Activated CD4-positive, alpha-beta T cell treated with anti-CD3 and anti-CD28 coated beads, Interleukin-2, amount 10 ng/mL, durations not matched to agents 24 days and 14 days (primary cell): ENCODE measurements at regions not wholly inside any gene's neighbourhood (a gene's known extent, or its start where the extent isn't known, plus 50 kb on each side); places are given as distances from the start of the nearest gene placed in this dataset.
"Not testable (repeated sequence)": the region's sequence is repeated elsewhere in the genome, so short reads cannot be mapped to it uniquely, and the experiment has no call there.

Source experiments
- DNase-seq: peaks from one replicate; pipeline ENCODE4 v3.0.0; 2022
- H3K27ac Mint-ChIP-seq: one replicate; pipeline ENCODE4 v1.8.0; 2022; ENCODE audit warnings: mild to moderate bottlenecking, mixed read lengths
- H3K27me3 Mint-ChIP-seq: one replicate; pipeline ENCODE4 v1.8.0; 2022; ENCODE audit warnings: mixed read lengths
- H3K36me3 Mint-ChIP-seq: one replicate; pipeline ENCODE4 v1.8.0; 2022; ENCODE audit warnings: low read depth, mild to moderate bottlenecking, mixed read lengths
- H3K4me1 Mint-ChIP-seq: one replicate; pipeline ENCODE4 v1.8.0; 2021; ENCODE audit warnings: mixed read lengths
- H3K4me3 Mint-ChIP-seq: one replicate; pipeline ENCODE4 v1.8.0; 2022; ENCODE audit warnings: mild to moderate bottlenecking, moderate library complexity, mixed read lengths
- H3K9me3 Mint-ChIP-seq: one replicate; pipeline ENCODE4 v1.8.0; 2021; ENCODE audit warnings: mixed read lengths
- intact Hi-C: fragments of 100-400 bp; cut with micrococcal nuclease; formaldehyde crosslinking; loops from one replicate; pipeline ENCODE4 v1.15.1; 2023

- Mint-ChIP-seq H3K9me3 (no peaks in the 10 kb centered on the region), H3K4me3 (no peak overlapping the region), H3K27ac (no peak overlapping the region), H3K27me3 (no peaks in the 10 kb centered on the region), H3K4me1 (no peaks in the 10 kb centered on the region), H3K36me3 (no peaks in the 10 kb centered on the region)
- DNase-seq, result no peak
- intact Hi-C loops, result no loop called here
Observed at GRCh38 chr6:74289884-74290283, 593.9 kb downstream of the CD109 start.

GRCh38 chr6:74287932-74288331, 591.9 kb downstream of the CD109 start:
- no peaks in the 10 kb centered on the region for H3K36me3 Mint-ChIP-seq
- intact Hi-C loops, result no loop called here
- no peak for DNase-seq
- H3K9me3 Mint-ChIP-seq, result no peaks in the 10 kb centered on the region
- no peaks in the 10 kb centered on the region for H3K4me1 Mint-ChIP-seq
- H3K27me3 Mint-ChIP-seq, result no peaks in the 10 kb centered on the region
- no peak overlapping the region for H3K4me3 Mint-ChIP-seq
- no peak overlapping the region for H3K27ac Mint-ChIP-seq

- no peak for DNase-seq
- no peaks in the 10 kb centered on the region for H3K9me3 Mint-ChIP-seq
- intact Hi-C loops, result no loop called here
- no peaks in the 10 kb centered on the region for H3K36me3 Mint-ChIP-seq
- H3K27me3 Mint-ChIP-seq, result no peaks in the 10 kb centered on the region
- H3K27ac Mint-ChIP-seq, result no peak overlapping the region
- H3K4me1 Mint-ChIP-seq, result no peaks in the 10 kb centered on the region
- H3K4me3 Mint-ChIP-seq, result no peak overlapping the region
Observed at GRCh38 chr6:74287441-74287840, 591.4 kb downstream of the CD109 start.

GRCh38 chr6:74284284-74284683, 588.3 kb downstream of the CD109 start:
- Mint-ChIP-seq H3K4me3 (no peak overlapping the region), H3K9me3 (no peaks in the 10 kb centered on the region), H3K36me3 (no peaks in the 10 kb centered on the region), H3K27ac (no peak overlapping the region), H3K27me3 (no peaks in the 10 kb centered on the region), H3K4me1 (no peaks in the 10 kb centered on the region)
- no peak for DNase-seq
- intact Hi-C loops, result no loop called here

GRCh38 chr6:74283532-74283931, 587.5 kb downstream of the CD109 start:
- no peaks in the 10 kb centered on the region for H3K36me3 Mint-ChIP-seq
- no peak for DNase-seq
- no peaks in the 10 kb centered on the region for H3K9me3 Mint-ChIP-seq
- no peaks in the 10 kb centered on the region for H3K27me3 Mint-ChIP-seq
- intact Hi-C loops, result no loop called here
- no peak overlapping the region for H3K27ac Mint-ChIP-seq
- H3K4me1 Mint-ChIP-seq, result no peaks in the 10 kb centered on the region
- no peak overlapping the region for H3K4me3 Mint-ChIP-seq

- H3K27ac Mint-ChIP-seq, result no peak overlapping the region
- no peaks in the 10 kb centered on the region for H3K27me3 Mint-ChIP-seq
- DNase-seq, result no peak
- intact Hi-C loops, result no loop called here
- H3K4me1 Mint-ChIP-seq, result no peaks in the 10 kb centered on the region
- no peaks in the 10 kb centered on the region for H3K36me3 Mint-ChIP-seq
- no peak overlapping the region for H3K4me3 Mint-ChIP-seq
- no peaks in the 10 kb centered on the region for H3K9me3 Mint-ChIP-seq
Observed at GRCh38 chr6:74282143-74282689, 586.2 kb downstream of the CD109 start.

GRCh38 chr6:74280130-74280692, 584.2 kb downstream of the CD109 start:
- intact Hi-C loops, result no loop called here
- H3K9me3 Mint-ChIP-seq, result no peaks in the 10 kb centered on the region
- H3K36me3 Mint-ChIP-seq, result no peaks in the 10 kb centered on the region
- no peak overlapping the region for H3K4me3 Mint-ChIP-seq
- no peak overlapping the region for H3K27ac Mint-ChIP-seq
- no peaks in the 10 kb centered on the region for H3K4me1 Mint-ChIP-seq
- no peaks in the 10 kb centered on the region for H3K27me3 Mint-ChIP-seq
- DNase-seq, result no peak

GRCh38 chr6:74277777-74278186, 581.8 kb downstream of the CD109 start:
- intact Hi-C loops, result no loop called here
- Mint-ChIP-seq H3K27ac (no peak overlapping the region), H3K27me3 (no peaks in the 10 kb centered on the region), H3K4me3 (no peak overlapping the region), H3K9me3 (no peaks in the 10 kb centered on the region), H3K4me1 (no peaks in the 10 kb centered on the region), H3K36me3 (no peaks in the 10 kb centered on the region)
- no peak for DNase-seq

- Mint-ChIP-seq H3K4me1 (no peaks in the 10 kb centered on the region), H3K4me3 (no peak overlapping the region), H3K9me3 (no peaks in the 10 kb centered on the region), H3K36me3 (no peaks in the 10 kb centered on the region), H3K27me3 (no peaks in the 10 kb centered on the region), H3K27ac (no peak overlapping the region)
- no peak for DNase-seq
- intact Hi-C loops, result no loop called here
Observed at GRCh38 chr6:74273541-74273940, 577.5 kb downstream of the CD109 start.

GRCh38 chr6:74269600-74269858, 573.5 kb downstream of the CD109 start:
- Mint-ChIP-seq H3K4me1 (no peaks in the 10 kb centered on the region), H3K9me3 (no peaks in the 10 kb centered on the region), H3K27me3 (no peaks in the 10 kb centered on the region), H3K27ac (no peak overlapping the region), H3K4me3 (no peak overlapping the region), H3K36me3 (no peaks in the 10 kb centered on the region)
- DNase-seq, result no peak
- intact Hi-C loops, result no loop called here

- no peak for DNase-seq
- intact Hi-C loops, result no loop called here
- no peak overlapping the region for H3K27ac Mint-ChIP-seq
- no peaks in the 10 kb centered on the region for H3K9me3 Mint-ChIP-seq
- no peaks in the 10 kb centered on the region for H3K36me3 Mint-ChIP-seq
- no peaks in the 10 kb centered on the region for H3K27me3 Mint-ChIP-seq
- no peaks in the 10 kb centered on the region for H3K4me1 Mint-ChIP-seq
- no peak overlapping the region for H3K4me3 Mint-ChIP-seq
Observed at GRCh38 chr6:74268815-74269599, 573.0 kb downstream of the CD109 start.

- Mint-ChIP-seq H3K4me3 (no peak overlapping the region), H3K27ac (no peak overlapping the region), H3K27me3 (no peaks in the 10 kb centered on the region), H3K36me3 (no peaks in the 10 kb centered on the region), H3K4me1 (no peaks in the 10 kb centered on the region), H3K9me3 (no peaks in the 10 kb centered on the region)
- no peak for DNase-seq
- intact Hi-C loops, result no loop called here
Observed at GRCh38 chr6:74259981-74260380, 564.0 kb downstream of the CD109 start.

- intact Hi-C loops, result no loop called here
- no peaks in the 10 kb centered on the region for H3K9me3 Mint-ChIP-seq
- no peak overlapping the region for H3K4me3 Mint-ChIP-seq
- no peaks in the 10 kb centered on the region for H3K27me3 Mint-ChIP-seq
- no peaks in the 10 kb centered on the region for H3K4me1 Mint-ChIP-seq
- DNase-seq, result no peak
- H3K36me3 Mint-ChIP-seq, result no peaks in the 10 kb centered on the region
- H3K27ac Mint-ChIP-seq, result no peak overlapping the region
Observed at GRCh38 chr6:74256781-74257180, 560.8 kb downstream of the CD109 start.

GRCh38 chr6:74256381-74256780, 560.4 kb downstream of the CD109 start:
- H3K4me3 Mint-ChIP-seq, result no peak overlapping the region
- no peaks in the 10 kb centered on the region for H3K27me3 Mint-ChIP-seq
- no peak for DNase-seq
- H3K27ac Mint-ChIP-seq, result no peak overlapping the region
- H3K36me3 Mint-ChIP-seq, result no peaks in the 10 kb centered on the region
- no peaks in the 10 kb centered on the region for H3K4me1 Mint-ChIP-seq
- intact Hi-C loops, result no loop called here
- H3K9me3 Mint-ChIP-seq, result no peaks in the 10 kb centered on the region

- H3K36me3 Mint-ChIP-seq, DNase-seq, H3K27me3 Mint-ChIP-seq, H3K4me1 Mint-ChIP-seq, H3K4me3 Mint-ChIP-seq, H3K27ac Mint-ChIP-seq, intact Hi-C loops, H3K9me3 Mint-ChIP-seq: not testable (repeated sequence)
Observed at GRCh38 chr6:74255007-74255406, 559.0 kb downstream of the CD109 start.
